ENCODE measurements at regions not wholly inside any gene's neighbourhood (a gene's known extent, or its start where the extent isn't known, plus 50 kb on each side); places are given as distances from the start of the nearest gene placed in this dataset.

- no peak overlapping the region for H3K27ac ChIP-seq
- no peak for TF ChIP-seq CTCF (IDR thresholded peaks at IDR 0.05)
- no peak overlapping the region for H3K4me3 ChIP-seq (ENCODE audit: low read depth in 1 of 2, low read length in 1 of 2)
- no peaks in the 10 kb centered on the region for H3K4me1 ChIP-seq (ENCODE audit: control insufficient read depth in 1 of 2, insufficient read depth in 1 of 2, low read depth in 1 of 2, low read length in 1 of 2)
- no peaks in the 10 kb centered on the region for H3K27me3 ChIP-seq
- H3K36me3 ChIP-seq = no peaks in the 10 kb centered on the region
- no peaks in the 10 kb centered on the region for H3K9me3 ChIP-seq
Measured at GRCh38 chr2:163541943-163542342, 193.9 kb downstream of the FIGN start.

- no peak for TF ChIP-seq CTCF (IDR thresholded peaks at IDR 0.05)
- Histone ChIP-seq H3K4me1 (ENCODE audit: control insufficient read depth in 1 of 2, insufficient read depth in 1 of 2, low read depth in 1 of 2, low read length in 1 of 2) (no peaks in the 10 kb centered on the region), H3K9me3 (no peaks in the 10 kb centered on the region), H3K27me3 (no peaks in the 10 kb centered on the region), H3K36me3 (no peaks in the 10 kb centered on the region), H3K4me3 (ENCODE audit: low read depth in 1 of 2, low read length in 1 of 2) (no peak overlapping the region), H3K27ac (no peak overlapping the region)
Measured at GRCh38 chr2:163541495-163541894, 194.3 kb downstream of the FIGN start.

- Histone ChIP-seq H3K9me3 (no peaks in the 10 kb centered on the region), H3K27ac (no peak overlapping the region), H3K4me1 (ENCODE audit: control insufficient read depth in 1 of 2, insufficient read depth in 1 of 2, low read depth in 1 of 2, low read length in 1 of 2) (no peaks in the 10 kb centered on the region), H3K27me3 (no peaks in the 10 kb centered on the region), H3K36me3 (no peaks in the 10 kb centered on the region), H3K4me3 (ENCODE audit: low read depth in 1 of 2, low read length in 1 of 2) (no peak overlapping the region)
- TF ChIP-seq CTCF (IDR thresholded peaks at IDR 0.05) = no peak
Measured at GRCh38 chr2:163528640-163529217, 207.1 kb downstream of the FIGN start.

- Histone ChIP-seq H3K4me3 (ENCODE audit: low read depth in 1 of 2, low read length in 1 of 2) (no peak overlapping the region), H3K27me3 (no peaks in the 10 kb centered on the region), H3K36me3 (no peaks in the 10 kb centered on the region), H3K27ac (no peak overlapping the region), H3K9me3 (no peaks in the 10 kb centered on the region), H3K4me1 (ENCODE audit: control insufficient read depth in 1 of 2, insufficient read depth in 1 of 2, low read depth in 1 of 2, low read length in 1 of 2) (no peaks in the 10 kb centered on the region)
- no peak for TF ChIP-seq CTCF (IDR thresholded peaks at IDR 0.05)
Measured at GRCh38 chr2:163527381-163527780, 208.4 kb downstream of the FIGN start.

GRCh38 chr2:163518762-163519161 lies 217.0 kb downstream of the FIGN start:
- no peaks in the 10 kb centered on the region for H3K27me3 ChIP-seq
- no peaks in the 10 kb centered on the region for H3K36me3 ChIP-seq
- no peaks in the 10 kb centered on the region for H3K4me1 ChIP-seq (ENCODE audit: control insufficient read depth in 1 of 2, insufficient read depth in 1 of 2, low read depth in 1 of 2, low read length in 1 of 2)
- no peak overlapping the region for H3K27ac ChIP-seq
- no peak overlapping the region for H3K4me3 ChIP-seq (ENCODE audit: low read depth in 1 of 2, low read length in 1 of 2)
- H3K9me3 ChIP-seq = no peaks in the 10 kb centered on the region
- no peak for TF ChIP-seq CTCF (IDR thresholded peaks at IDR 0.05)

GRCh38 chr2:163515836-163516235 lies 220.0 kb downstream of the FIGN start:
- no peaks in the 10 kb centered on the region for H3K4me1 ChIP-seq (ENCODE audit: control insufficient read depth in 1 of 2, insufficient read depth in 1 of 2, low read depth in 1 of 2, low read length in 1 of 2)

More at GRCh38 chr2:163515836-163516235, 220.0 kb downstream of the FIGN start:
- TF ChIP-seq CTCF (IDR thresholded peaks at IDR 0.05) = no peak
- Histone ChIP-seq H3K36me3 (no peaks in the 10 kb centered on the region), H3K27ac (no peak overlapping the region), H3K27me3 (no peaks in the 10 kb centered on the region), H3K4me3 (ENCODE audit: low read depth in 1 of 2, low read length in 1 of 2) (no peak overlapping the region), H3K9me3 (no peaks in the 10 kb centered on the region)

Measured in neutrophil (primary cell).